OCI-LY1 (cell line): ENCODE measurements at regions not wholly inside any gene's neighbourhood (a gene's known extent, or its start where the extent isn't known, plus 50 kb on each side); places are given as distances from the start of the nearest gene placed in this dataset.

Experiments
- H2AFZ ChIP-seq: fragments of 200-600 bp; sonication (generic), shearing (Covaris generic); 2 replicates; pipeline ENCODE4 v1.6.0; 2014; ENCODE audit warnings: antibody characterized with exemption, mild to moderate bottlenecking, low read length
- H3F3A ChIP-seq: fragments of 200-600 bp; sonication (generic), shearing (Covaris generic); 2 replicates; pipeline ENCODE4 v1.6.0; 2014; ENCODE audit warnings: mild to moderate bottlenecking, antibody characterized with exemption, low read length, moderate library complexity; ENCODE audit not compliant: insufficient read depth
- H3K27ac ChIP-seq: fragments of 200-600 bp; sonication (generic); 2 replicates; pipeline ENCODE4 v1.5.1; 2014; ENCODE audit warnings: low read length, mixed run types, mild to moderate bottlenecking, low read depth; ENCODE audit not compliant: poor library complexity, severe bottlenecking
- H3K27me3 ChIP-seq: fragments of 200-600 bp; sonication (generic); 2 replicates; pipeline ENCODE4 v1.6.0; 2014; ENCODE audit warnings: antibody characterized with exemption, mild to moderate bottlenecking, low read length, moderate library complexity; ENCODE audit not compliant: insufficient read depth
- H3K36me3 ChIP-seq: fragments of 200-600 bp; sonication (generic); 2 replicates; pipeline ENCODE4 v1.6.1; 2014; ENCODE audit warnings: mild to moderate bottlenecking, antibody characterized with exemption, low read length, moderate library complexity, mixed read lengths; ENCODE audit not compliant: insufficient read depth
- H3K4me1 ChIP-seq: fragments of 200-600 bp; sonication (generic); 2 replicates; pipeline ENCODE4 v1.5.1; 2014; ENCODE audit warnings: mild to moderate bottlenecking, low read length, moderate library complexity; ENCODE audit not compliant: insufficient read depth, severe bottlenecking
- H3K4me2 ChIP-seq: fragments of 200-600 bp; sonication (generic), shearing (Covaris generic); 2 replicates; pipeline ENCODE4 v1.6.1; 2014; ENCODE audit warnings: low read length
- H3K4me3 ChIP-seq: fragments of 200-600 bp; sonication (generic); 2 replicates; pipeline ENCODE4 v1.5.1; 2014; ENCODE audit warnings: low read length, low read depth, mild to moderate bottlenecking, mixed read lengths; ENCODE audit not compliant: poor library complexity, severe bottlenecking
- H3K79me2 ChIP-seq: fragments of 200-600 bp; shearing (Covaris generic); 2 replicates; pipeline ENCODE4 v1.6.1; 2016; ENCODE audit warnings: mixed run types, low read length, mixed read lengths; ENCODE audit not compliant: insufficient read depth
- H3K9ac ChIP-seq: fragments of 200-600 bp; sonication (generic), shearing (Covaris generic); 2 replicates; pipeline ENCODE4 v1.6.1; 2014; ENCODE audit warnings: mild to moderate bottlenecking, low read length, mixed read lengths
- H3K9me2 ChIP-seq: fragments of 200-600 bp; sonication (generic), shearing (Covaris generic); 2 replicates; pipeline ENCODE4 v1.6.1; 2014; ENCODE audit warnings: low read depth, mild to moderate bottlenecking, low read length, mixed read lengths
- H3K9me3 ChIP-seq: fragments of 200-600 bp; shearing (Covaris generic); 2 replicates; pipeline ENCODE4 v1.6.1; 2014; ENCODE audit warnings: low read length, mixed read lengths
- H4K20me1 ChIP-seq: fragments of 200-600 bp; sonication (generic), shearing (Covaris generic); 2 replicates; pipeline ENCODE4 v1.6.0; 2016; ENCODE audit warnings: mild to moderate bottlenecking, low read length; ENCODE audit not compliant: insufficient read depth
- CTCF ChIP-seq: fragments of 200-600 bp; sonication (generic), shearing (Covaris generic); IDR thresholded peaks from 2 replicates; pipeline ENCODE4 v1.5.1; 2017; ENCODE audit warnings: mild to moderate bottlenecking, antibody characterized with exemption, low read length, moderate library complexity, mixed read lengths
- EZH2 ChIP-seq: fragments of 200-600 bp; sonication (generic), shearing (Covaris generic); IDR thresholded peaks from 2 replicates; pipeline ENCODE4 v1.8.0; 2017; ENCODE audit warnings: borderline replicate concordance, mixed run types, mild to moderate bottlenecking, antibody characterized with exemption, low read length, moderate library complexity, mixed read lengths

DNA sequence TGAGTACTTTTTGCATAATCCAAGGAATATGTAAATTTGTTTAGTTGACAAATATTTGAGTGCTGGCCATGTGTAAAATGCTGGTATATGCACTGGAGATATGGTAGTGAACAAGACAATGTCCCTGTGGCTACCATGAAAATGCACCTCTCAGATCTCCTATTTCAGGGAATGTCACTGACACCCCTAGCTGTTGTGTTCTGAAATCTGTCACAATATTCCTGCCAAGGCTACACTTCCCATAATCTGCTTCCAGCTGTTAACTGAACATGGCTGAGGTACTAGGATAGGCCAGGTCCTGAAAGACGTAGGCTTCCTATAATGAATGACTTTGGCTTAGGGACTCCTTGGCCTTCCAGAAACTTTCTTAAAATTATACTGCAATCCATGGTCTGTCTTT, 197.8 kb downstream of the ZNF648 start:
- H4K20me1 ChIP-seq, result no peaks in the 10 kb centered on the region

GRCh38 chr1:181863006-181863405, 198.5 kb downstream of the ZNF648 start:
- H3K4me1 ChIP-seq, result no peaks in the 10 kb centered on the region
- no peak overlapping the region for H3K27ac ChIP-seq
- H3F3A ChIP-seq, result no peaks in the 10 kb centered on the region
- no peak overlapping the region for H2AFZ ChIP-seq
- H4K20me1 ChIP-seq, result no peaks in the 10 kb centered on the region
- H3K36me3 ChIP-seq, result no peaks in the 10 kb centered on the region
- no peaks in the 10 kb centered on the region for H3K27me3 ChIP-seq
- no peak overlapping the region for H3K9ac ChIP-seq
- H3K4me3 ChIP-seq, result no peak overlapping the region
- H3K4me2 ChIP-seq, result no peak overlapping the region
- TF ChIP-seq EZH2 (no peak), CTCF (no peak)
- H3K9me2 ChIP-seq, result no peaks in the 10 kb centered on the region
- H3K79me2 ChIP-seq, result no peaks in the 10 kb centered on the region
- no peaks in the 10 kb centered on the region for H3K9me3 ChIP-seq

More for the DNA sequence above, 197.8 kb downstream of the ZNF648 start:
- Histone ChIP-seq H3K4me2 (no peak overlapping the region), H3F3A (no peaks in the 10 kb centered on the region), H3K4me1 (no peaks in the 10 kb centered on the region), H3K27ac (no peak overlapping the region), H3K79me2 (no peaks in the 10 kb centered on the region), H2AFZ (no peak overlapping the region), H3K9ac (no peak overlapping the region), H3K27me3 (no peaks in the 10 kb centered on the region), H3K4me3 (no peak overlapping the region), H3K36me3 (no peaks in the 10 kb centered on the region), H3K9me3 (no peaks in the 10 kb centered on the region), H3K9me2 (no peaks in the 10 kb centered on the region)
- TF ChIP-seq EZH2, result no peak

- H2AFZ ChIP-seq, result no peak overlapping the region
- no peaks in the 10 kb centered on the region for H3K9me3 ChIP-seq
- no peaks in the 10 kb centered on the region for H4K20me1 ChIP-seq
- no peaks in the 10 kb centered on the region for H3F3A ChIP-seq
- no peaks in the 10 kb centered on the region for H3K9me2 ChIP-seq
- H3K36me3 ChIP-seq, result no peaks in the 10 kb centered on the region
- TF ChIP-seq EZH2, result no peak
- no peak for TF ChIP-seq CTCF
- no peak overlapping the region for H3K4me3 ChIP-seq
- H3K9ac ChIP-seq, result no peak overlapping the region
- H3K27ac ChIP-seq, result no peak overlapping the region
- H3K4me2 ChIP-seq, result no peak overlapping the region
- no peaks in the 10 kb centered on the region for H3K27me3 ChIP-seq
- no peaks in the 10 kb centered on the region for H3K4me1 ChIP-seq
- no peaks in the 10 kb centered on the region for H3K79me2 ChIP-seq
Measured at GRCh38 chr1:181858135-181858534, 203.4 kb downstream of the ZNF648 start.
